Fibroblast of lung (primary cell): ENCODE measurements at regions not wholly inside any gene's neighbourhood (a gene's known extent, or its start where the extent isn't known, plus 50 kb on each side); places are given as distances from the start of the nearest gene placed in this dataset.

Experiments
- DNase-seq, 2 donors: peaks; one replicate each; pipeline versions ENCODE4 v3.0.0 to v3.0.0-alpha.2; 2010; ENCODE audit warnings: low read depth in 2 of 2
- H2AFZ ChIP-seq: 2 replicates; pipeline ENCODE4 v1.5.1; 2012; ENCODE audit warnings: low read length, control low read depth, inconsistent platforms
- H3K27ac ChIP-seq: 2 replicates; pipeline ENCODE4 v1.5.1; 2011; ENCODE audit warnings: low read length, control low read depth; ENCODE audit not compliant: insufficient read depth
- H3K27me3 ChIP-seq: 2 replicates; pipeline ENCODE4 v1.5.1; 2011; ENCODE audit warnings: mild to moderate bottlenecking, low read length; ENCODE audit not compliant: control insufficient read depth, insufficient read depth
- H3K36me3 ChIP-seq: 2 replicates; pipeline ENCODE4 v1.5.1; 2011; ENCODE audit warnings: low read length; ENCODE audit not compliant: control insufficient read depth, insufficient read depth
- H3K4me1 ChIP-seq: 2 replicates; pipeline ENCODE4 v1.5.1; 2011; ENCODE audit warnings: low read length; ENCODE audit not compliant: control insufficient read depth, insufficient read depth; ENCODE audit errors: extremely low read depth
- H3K4me2 ChIP-seq: 2 replicates; pipeline ENCODE4 v1.5.1; 2011; ENCODE audit warnings: low read length, control low read depth; ENCODE audit not compliant: insufficient read depth; ENCODE audit errors: extremely low read depth
- H3K4me3 ChIP-seq, 4 experiments: fragments of 200-600 bp in 1 of 4; sonication (generic) in 1 of 4; replicated peaks in 1 of 4; 2 replicates each; pipeline ENCODE4 v1.5.1; 2011 to 2016; ENCODE audit warnings: low read length in 4 of 4, low read depth in 3 of 4, mild to moderate bottlenecking in 3 of 4, control low read depth in 2 of 4, inconsistent platforms in 1 of 4, mixed read lengths in 1 of 4; ENCODE audit not compliant: insufficient read depth in 1 of 4; ENCODE audit errors: control extremely low read depth in 1 of 4
- H3K79me2 ChIP-seq: 2 replicates; pipeline ENCODE4 v1.5.1; 2012; ENCODE audit warnings: mild to moderate bottlenecking, low read length, inconsistent platforms; ENCODE audit not compliant: control insufficient read depth, insufficient read depth
- H3K9ac ChIP-seq: 2 replicates; pipeline ENCODE4 v1.5.1; 2011; ENCODE audit warnings: mild to moderate bottlenecking, low read length, control low read depth; ENCODE audit not compliant: insufficient read depth
- H3K9me3 ChIP-seq: 2 replicates; pipeline ENCODE4 v1.5.1; 2012; ENCODE audit warnings: low read depth, low read length; ENCODE audit not compliant: control insufficient read depth, insufficient read depth
- H4K20me1 ChIP-seq: 2 replicates; pipeline ENCODE4 v1.5.1; 2011; ENCODE audit warnings: low read length; ENCODE audit not compliant: control insufficient read depth, insufficient read depth; ENCODE audit errors: extremely low read depth
- CTCF ChIP-seq, 2 donors: IDR thresholded peaks in 1 of 2; conservative IDR thresholded peaks in 1 of 2; 1 replicate in 1 of 2; 2 replicates in 1 of 2; pipeline ENCODE4 v1.5.1; 2011 to 2012; ENCODE audit warnings: low read length in 2 of 2, control low read depth in 1 of 2, inconsistent platforms in 1 of 2, low read depth in 1 of 2, mild to moderate bottlenecking in 1 of 2
- EZH2 ChIP-seq: IDR thresholded peaks from 2 replicates; pipeline ENCODE4 v1.5.1; 2012; ENCODE audit warnings: low read length, control low read depth, mild to moderate bottlenecking; ENCODE audit errors: missing control alignments

GRCh38 chr4:157984285-157984911 is 188.4 kb downstream of the GASK1B start:
- no peak for TF ChIP-seq EZH2
- no peak for TF ChIP-seq CTCF (conservative IDR thresholded peaks at IDR 0.05 in 1 of 2, IDR thresholded peaks at IDR 0.05 in 1 of 2; ENCODE audit: low read depth in 1 of 2, low read length in 2 of 2)

GRCh38 chr4:157983300-157983699 is 189.5 kb downstream of the GASK1B start:
- Histone ChIP-seq H3K4me1 (no peaks in the 10 kb centered on the region), H3K4me2 (no peak overlapping the region), H3K4me3 (no peak overlapping the region), H2AFZ (no peak overlapping the region), H3K79me2 (no peaks in the 10 kb centered on the region), H3K27me3 (no peaks in the 10 kb centered on the region), H3K36me3 (no peaks in the 10 kb centered on the region), H3K9ac (no peak overlapping the region), H3K27ac (no peak overlapping the region), H4K20me1 (no peaks in the 10 kb centered on the region), H3K9me3 (no peaks in the 10 kb centered on the region)
- no peak for DNase-seq
- no peak for TF ChIP-seq CTCF (conservative IDR thresholded peaks at IDR 0.05 in 1 of 2, IDR thresholded peaks at IDR 0.05 in 1 of 2; ENCODE audit: low read depth in 1 of 2, low read length in 2 of 2)
- no peak for TF ChIP-seq EZH2

More at GRCh38 chr4:157984285-157984911, 188.4 kb downstream of the GASK1B start:
- no peak overlapping the region for H3K27ac ChIP-seq
- no peak overlapping the region for H3K4me2 ChIP-seq
- no peak for DNase-seq
- no peaks in the 10 kb centered on the region for H3K4me1 ChIP-seq
- no peak overlapping the region for H2AFZ ChIP-seq
- H3K9me3 ChIP-seq, result no peaks in the 10 kb centered on the region
- no peaks in the 10 kb centered on the region for H3K36me3 ChIP-seq
- H3K79me2 ChIP-seq, result no peaks in the 10 kb centered on the region
- no peaks in the 10 kb centered on the region for H3K27me3 ChIP-seq
- no peak overlapping the region for H3K9ac ChIP-seq
- H3K4me3 ChIP-seq, result no peak overlapping the region
- H4K20me1 ChIP-seq, result no peaks in the 10 kb centered on the region

- Histone ChIP-seq H3K27me3 (no peaks in the 10 kb centered on the region), H3K9ac (no peak overlapping the region), H3K27ac (no peak overlapping the region), H3K9me3 (no peaks in the 10 kb centered on the region), H4K20me1 (no peaks in the 10 kb centered on the region), H3K36me3 (no peaks in the 10 kb centered on the region), H3K4me1 (no peaks in the 10 kb centered on the region), H3K4me2 (no peak overlapping the region), H3K79me2 (no peaks in the 10 kb centered on the region), H2AFZ (no peak overlapping the region), H3K4me3 (no peak overlapping the region)
- TF ChIP-seq CTCF (conservative IDR thresholded peaks at IDR 0.05 in 1 of 2, IDR thresholded peaks at IDR 0.05 in 1 of 2; ENCODE audit: low read depth in 1 of 2, low read length in 2 of 2) (no peak), EZH2 (no peak)
- DNase-seq, result no peak
These were observed 192.7 kb downstream of the GASK1B start for GRCh38 chr4:157980158-157980557.
